ENCODE measurements at regions not wholly inside any gene's neighbourhood (a gene's known extent, or its start where the extent isn't known, plus 50 kb on each side); places are given as distances from the start of the nearest gene placed in this dataset.
A peak's percentile ranks its signal among the peaks of the same experiment; 100 is the strongest.

DNA sequence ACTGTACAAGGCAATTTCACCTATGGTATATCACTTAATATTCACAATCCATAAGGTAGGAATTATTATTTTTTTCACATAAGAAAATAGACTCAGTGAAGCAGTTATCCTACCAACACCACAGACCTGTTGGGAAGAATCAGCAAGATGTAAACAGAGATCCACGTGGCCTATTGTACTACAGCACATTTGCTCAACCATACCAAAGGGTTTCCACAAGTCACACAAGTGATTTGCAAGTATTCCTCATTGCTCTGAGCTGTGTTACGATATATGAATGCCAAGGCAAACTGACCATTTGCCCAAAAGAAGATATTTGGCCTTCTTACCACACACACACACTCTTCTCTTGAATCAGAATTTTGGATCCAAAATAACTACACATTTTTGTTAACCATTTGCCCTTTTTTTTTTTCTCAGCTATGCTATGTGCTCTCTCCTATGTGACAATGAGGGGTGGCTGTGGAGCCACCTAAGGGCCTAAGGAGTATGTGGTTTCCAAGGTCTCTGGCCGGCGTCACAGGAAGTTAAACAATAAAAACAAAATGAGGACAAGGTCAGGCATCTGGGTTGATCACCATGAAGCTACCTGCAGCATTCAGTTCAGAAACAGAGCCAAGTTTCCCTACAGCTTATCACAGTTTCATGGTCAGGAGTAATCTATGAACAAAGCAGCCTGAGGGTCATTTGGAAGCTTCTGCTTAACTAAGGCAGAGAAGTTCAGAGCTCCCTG is 171.0 kb upstream of the FREM1 start (continued):
- TF ChIP-seq PAWR (CRISPR knock-in tag; IDR thresholded peaks at IDR 0.05; ENCODE audit: borderline replicate concordance) (no peak), ZNF547 (CRISPR knock-in tag; IDR thresholded peaks at IDR 0.05) (no peak), CTCF (CRISPR knock-in tag; IDR thresholded peaks at IDR 0.05) (peak; percentile 37; the same call in 1 of the 2 replicates), YEATS2 (CRISPR knock-in tag; IDR thresholded peaks at IDR 0.05; ENCODE audit: borderline replicate concordance) (no peak), CREB1 (IDR thresholded peaks at IDR 0.05) (no peak), CREB1 (CRISPR knock-in tag; IDR thresholded peaks at IDR 0.05) (peak; percentile 22; the same call in 1 of the 2 replicates), BHLHE40 (IDR thresholded peaks at IDR 0.05; ENCODE audit: low read length) (no peak), EP300 (IDR thresholded peaks at IDR 0.05; ENCODE audit: low read depth in 2 of 2, low read length in 2 of 2) (peak in 1 of 2 experiments; percentile 25; a peak in 1 of 4 replicates), EP300 (CRISPR knock-in tag; IDR thresholded peaks at IDR 0.05; ENCODE audit: borderline replicate concordance) (no peak; the same call in 1 of the 2 replicates), TBX2 (CRISPR knock-in tag; IDR thresholded peaks at IDR 0.05; ENCODE audit: borderline replicate concordance) (no peak), DNMT1 (CRISPR knock-in tag; IDR thresholded peaks at IDR 0.05) (no peak), FOSL2 (CRISPR knock-in tag; IDR thresholded peaks at IDR 0.05) (peak; percentile 15; the same call in 1 of the 2 replicates), ZNF614 (CRISPR knock-in tag; IDR thresholded peaks at IDR 0.05; ENCODE audit: borderline replicate concordance) (no peak), HDAC2 (CRISPR knock-in tag; IDR thresholded peaks at IDR 0.05) (0 out of 2 replicates have a peak, but pooled peaks have one; percentile 24), ZNF713 (CRISPR knock-in tag; IDR thresholded peaks at IDR 0.05) (no peak), ZNF775 (CRISPR knock-in tag; IDR thresholded peaks at IDR 0.05; ENCODE audit: borderline replicate concordance) (no peak), ZNF558 (CRISPR knock-in tag; IDR thresholded peaks at IDR 0.05; ENCODE audit: borderline replicate concordance) (no peak), KLF12 (CRISPR knock-in tag; IDR thresholded peaks at IDR 0.05; ENCODE audit: borderline replicate concordance) (no peak), AHDC1 (CRISPR knock-in tag; IDR thresholded peaks at IDR 0.05; ENCODE audit: borderline replicate concordance) (peak; percentile 67; the same call in 1 of the 2 replicates)
- TF ChIP-seq, protein P1, sequence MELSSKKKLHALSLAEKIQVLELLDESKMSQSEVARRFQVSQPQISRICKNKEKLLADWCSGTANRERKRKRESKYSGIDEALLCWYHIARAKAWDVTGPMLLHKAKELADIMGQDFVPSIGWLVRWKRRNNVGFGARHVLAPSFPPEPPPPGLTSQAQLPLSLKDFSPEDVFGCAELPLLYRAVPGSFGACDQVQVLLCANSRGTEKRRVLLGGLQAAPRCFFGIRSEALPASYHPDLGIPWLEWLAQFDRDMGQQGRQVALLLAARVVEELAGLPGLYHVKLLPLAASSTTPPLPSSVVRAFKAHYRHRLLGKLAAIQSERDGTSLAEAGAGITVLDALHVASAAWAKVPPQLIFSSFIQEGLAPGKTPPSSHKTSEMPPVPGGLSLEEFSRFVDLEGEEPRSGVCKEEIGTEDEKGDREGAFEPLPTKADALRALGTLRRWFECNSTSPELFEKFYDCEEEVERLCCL (CRISPR knock-in tag; IDR thresholded peaks at IDR 0.05; ENCODE audit: borderline replicate concordance): no peak

Data from HepG2 (cell line).